Astrocyte (in vitro differentiated cells and primary cell): ENCODE measurements at regions not wholly inside any gene's neighbourhood (a gene's known extent, or its start where the extent isn't known, plus 50 kb on each side); places are given as distances from the start of the nearest gene placed in this dataset.

Source experiments
- DNase-seq: peaks from one replicate; pipeline ENCODE4 v3.0.0-alpha.2; 2010; ENCODE audit warnings: low read depth
- FAIRE-seq: peaks from 2 replicates; lab custom pipeline; 2011; peaks lifted over from hg19 to GRCh38; lab: Jason Lieb, UNC
- H2AFZ ChIP-seq: 2 replicates; pipeline ENCODE4 v1.6.0; 2012; ENCODE audit warnings: low read depth, low read length, inconsistent platforms
- H3K27ac ChIP-seq: 2 replicates; pipeline ENCODE4 v1.5.1; 2011; ENCODE audit warnings: low read depth, low read length, inconsistent platforms
- H3K27me3 ChIP-seq: 2 replicates; pipeline ENCODE4 v1.6.0; 2011; ENCODE audit warnings: low read length, inconsistent platforms; ENCODE audit not compliant: insufficient read depth
- H3K36me3 ChIP-seq: 2 replicates; pipeline ENCODE4 v1.5.1; 2011; ENCODE audit warnings: low read length, inconsistent platforms; ENCODE audit not compliant: insufficient read depth
- H3K4me1 ChIP-seq: 2 replicates; pipeline ENCODE4 v1.5.1; 2011; ENCODE audit warnings: low read length, inconsistent platforms; ENCODE audit not compliant: insufficient read depth
- H3K4me2 ChIP-seq: 2 replicates; pipeline ENCODE4 v1.6.0; 2012; ENCODE audit warnings: low read length, inconsistent platforms
- H3K4me3 ChIP-seq: 2 replicates; pipeline ENCODE4 v1.5.1; 2011; ENCODE audit warnings: low read depth, mild to moderate bottlenecking, low read length, inconsistent platforms; ENCODE audit not compliant: insufficient read depth
- H3K79me2 ChIP-seq: 2 replicates; pipeline ENCODE4 v1.6.0; 2012; ENCODE audit warnings: mild to moderate bottlenecking, low read length, inconsistent platforms; ENCODE audit not compliant: insufficient read depth
- H3K9ac ChIP-seq: 2 replicates; pipeline ENCODE4 v1.6.0; 2012; ENCODE audit warnings: mild to moderate bottlenecking, low read length, inconsistent platforms
- H3K9me3 ChIP-seq: 2 replicates; pipeline ENCODE4 v1.5.1; 2012; ENCODE audit warnings: low read depth, mild to moderate bottlenecking, low read length, inconsistent platforms; ENCODE audit not compliant: insufficient read depth
- H4K20me1 ChIP-seq: 2 replicates; pipeline ENCODE4 v1.6.0; 2012; ENCODE audit warnings: low read length, inconsistent platforms; ENCODE audit not compliant: insufficient read depth
- H3K27ac Mint-ChIP-seq: one replicate; pipeline ENCODE4 v1.8.0; 2021; ENCODE audit warnings: mild to moderate bottlenecking, mixed read lengths; ENCODE audit not compliant: unreplicated experiment
- H3K27me3 Mint-ChIP-seq: one replicate; pipeline ENCODE4 v1.8.0; 2021; ENCODE audit warnings: low read depth, mixed read lengths; ENCODE audit not compliant: unreplicated experiment
- H3K36me3 Mint-ChIP-seq: one replicate; pipeline ENCODE4 v1.8.0; 2021; ENCODE audit warnings: low read depth, mixed read lengths; ENCODE audit not compliant: unreplicated experiment
- H3K4me1 Mint-ChIP-seq: one replicate; pipeline ENCODE4 v1.8.0; 2021; ENCODE audit warnings: low read depth, mixed read lengths; ENCODE audit not compliant: unreplicated experiment
- H3K4me3 Mint-ChIP-seq: one replicate; pipeline ENCODE4 v1.8.0; 2021; ENCODE audit warnings: mild to moderate bottlenecking, moderate library complexity, mixed read lengths; ENCODE audit not compliant: unreplicated experiment
- H3K9me3 Mint-ChIP-seq: one replicate; pipeline ENCODE4 v1.8.0; 2021; ENCODE audit warnings: mild to moderate bottlenecking, mixed read lengths; ENCODE audit not compliant: unreplicated experiment
- CTCF ChIP-seq: IDR thresholded peaks from 2 replicates; pipeline ENCODE4 v1.5.1; 2011; ENCODE audit warnings: low read depth, mild to moderate bottlenecking, inconsistent platforms, low read length, moderate library complexity; ENCODE audit not compliant: insufficient read depth
- EZH2 ChIP-seq: IDR thresholded peaks from 2 replicates; pipeline ENCODE4 v1.6.1; 2012; ENCODE audit warnings: mild to moderate bottlenecking, low read length, inconsistent platforms; ENCODE audit not compliant: insufficient read depth

- H3K27ac ChIP-seq: no peak overlapping the region
- no peaks in the 10 kb centered on the region for H3K36me3 Mint-ChIP-seq
- FAIRE-seq (no peak), DNase-seq (no peak)
- no peak overlapping the region for H3K9ac ChIP-seq
- no peaks in the 10 kb centered on the region for H4K20me1 ChIP-seq
- H3K4me1 ChIP-seq: no peaks in the 10 kb centered on the region
- no peak overlapping the region for H3K27ac Mint-ChIP-seq
- H3K4me3 ChIP-seq: no peak overlapping the region
- no peak overlapping the region for H2AFZ ChIP-seq
- H3K27me3 ChIP-seq: no peaks in the 10 kb centered on the region
- H3K36me3 ChIP-seq: no peaks in the 10 kb centered on the region
- no peak overlapping the region for H3K4me2 ChIP-seq
- TF ChIP-seq CTCF: no peak
- TF ChIP-seq EZH2: no peak
- peaks cover 72% of the 10 kb centered on the region for H3K27me3 Mint-ChIP-seq
- H3K79me2 ChIP-seq: no peaks in the 10 kb centered on the region
- no peaks in the 10 kb centered on the region for H3K9me3 ChIP-seq
- peaks cover 3% of the 10 kb centered on the region for H3K9me3 Mint-ChIP-seq
- H3K4me1 Mint-ChIP-seq: peaks cover 16% of the 10 kb centered on the region
- H3K4me3 Mint-ChIP-seq: no peak overlapping the region
Measured at GRCh38 chr15:70243686-70244540, 146.2 kb upstream of the TLE3 start.

- Mint-ChIP-seq H3K36me3 (no peaks in the 10 kb centered on the region), H3K27ac (no peak overlapping the region), H3K9me3 (peaks cover 3% of the 10 kb centered on the region), H3K4me3 (no peak overlapping the region), H3K27me3 (peaks cover 73% of the 10 kb centered on the region), H3K4me1 (peaks cover 10% of the 10 kb centered on the region)
- DNase-seq (no peak), FAIRE-seq (no peak)
- H3K4me1 ChIP-seq: no peaks in the 10 kb centered on the region
- no peaks in the 10 kb centered on the region for H3K27me3 ChIP-seq
- H2AFZ ChIP-seq: no peak overlapping the region
- H3K9ac ChIP-seq: no peak overlapping the region
- H3K27ac ChIP-seq: no peak overlapping the region
- TF ChIP-seq CTCF (no peak), EZH2 (no peak)
- no peaks in the 10 kb centered on the region for H3K79me2 ChIP-seq
- no peaks in the 10 kb centered on the region for H3K36me3 ChIP-seq
- H4K20me1 ChIP-seq: no peaks in the 10 kb centered on the region
- H3K4me3 ChIP-seq: no peak overlapping the region
- H3K9me3 ChIP-seq: no peaks in the 10 kb centered on the region
- no peak overlapping the region for H3K4me2 ChIP-seq
Measured at GRCh38 chr15:70242951-70243685, 145.4 kb upstream of the TLE3 start.
